H9 (cell line): ENCODE measurements at regions not wholly inside any gene's neighbourhood (a gene's known extent, or its start where the extent isn't known, plus 50 kb on each side); places are given as distances from the start of the nearest gene placed in this dataset.

ENCODE experiments used
- DNase-seq: peaks from one replicate; pipeline ENCODE4 v3.0.0-alpha.2; 2017
- H2AFZ ChIP-seq: one replicate; pipeline ENCODE4 v1.6.1; 2013; ENCODE audit warnings: mild to moderate bottlenecking, low read length, control low read depth, moderate library complexity
- H2AK5ac ChIP-seq: 2 replicates; pipeline ENCODE4 v1.6.1; 2013; ENCODE audit warnings: low read length, control low read depth, mixed read lengths; ENCODE audit not compliant: insufficient read length
- H2BK120ac ChIP-seq: one replicate; pipeline ENCODE4 v1.6.1; 2013; ENCODE audit warnings: low read depth, mild to moderate bottlenecking, low read length, control low read depth, inconsistent platforms; ENCODE audit not compliant: poor library complexity, severe bottlenecking
- H2BK12ac ChIP-seq: 2 replicates; pipeline ENCODE4 v1.6.1; 2013; ENCODE audit warnings: low read length, control low read depth, mixed read lengths, low read depth; ENCODE audit not compliant: insufficient read length
- H2BK15ac ChIP-seq: 2 replicates; pipeline ENCODE4 v1.6.1; 2013; ENCODE audit warnings: low read depth, low read length, control low read depth
- H2BK20ac ChIP-seq: one replicate; pipeline ENCODE4 v1.6.1; 2013; ENCODE audit warnings: low read depth, mild to moderate bottlenecking, low read length, control low read depth, inconsistent platforms; ENCODE audit not compliant: poor library complexity, severe bottlenecking
- H2BK5ac ChIP-seq: 2 replicates; pipeline ENCODE4 v1.6.1; 2013; ENCODE audit warnings: low read length, control low read depth, mixed read lengths; ENCODE audit not compliant: insufficient read length
- H3K14ac ChIP-seq: 2 replicates; pipeline ENCODE4 v1.6.1; 2013; ENCODE audit warnings: low read length, control low read depth; ENCODE audit not compliant: insufficient read depth
- H3K18ac ChIP-seq: 2 replicates; pipeline ENCODE4 v1.6.1; 2013; ENCODE audit warnings: low read depth, mild to moderate bottlenecking, mixed read lengths, low read length, control low read depth; ENCODE audit not compliant: insufficient read length
- H3K23ac ChIP-seq: 2 replicates; pipeline ENCODE4 v1.6.1; 2013; ENCODE audit warnings: low read length, control low read depth, mixed read lengths, low read depth; ENCODE audit not compliant: insufficient read length
- H3K23me2 ChIP-seq: 2 replicates; pipeline ENCODE4 v1.6.1; 2013; ENCODE audit warnings: low read depth, mild to moderate bottlenecking, mixed read lengths, low read length, control low read depth; ENCODE audit not compliant: insufficient read length, poor library complexity, severe bottlenecking
- H3K27ac ChIP-seq: 2 replicates; pipeline ENCODE4 v1.5.1; 2013; ENCODE audit warnings: low read length, control low read depth, mixed read lengths, low read depth; ENCODE audit not compliant: insufficient read length
- H3K27me3 ChIP-seq: 2 replicates; pipeline ENCODE4 v1.6.1; 2013; ENCODE audit warnings: low read length, control low read depth, inconsistent platforms; ENCODE audit not compliant: insufficient read depth
- H3K4ac ChIP-seq: 2 replicates; pipeline ENCODE4 v1.6.1; 2013; ENCODE audit warnings: low read depth, mild to moderate bottlenecking, control low read depth, inconsistent platforms, low read length, moderate library complexity
- H3K4me1 ChIP-seq: 2 replicates; pipeline ENCODE4 v1.6.1; 2013; ENCODE audit warnings: low read length, control low read depth, inconsistent platforms; ENCODE audit not compliant: insufficient read depth
- H3K4me2 ChIP-seq: 2 replicates; pipeline ENCODE4 v1.6.1; 2013; ENCODE audit warnings: low read length, control low read depth, mixed read lengths; ENCODE audit not compliant: insufficient read length, insufficient read depth
- H3K56ac ChIP-seq: 2 replicates; pipeline ENCODE4 v1.6.1; 2013; ENCODE audit warnings: low read depth, mild to moderate bottlenecking, mixed read lengths, low read length, control low read depth; ENCODE audit not compliant: insufficient read length
- H3K79me1 ChIP-seq: 2 replicates; pipeline ENCODE4 v1.6.1; 2013; ENCODE audit warnings: low read depth, mild to moderate bottlenecking, moderate library complexity, low read length, control low read depth, inconsistent platforms; ENCODE audit not compliant: insufficient read depth, poor library complexity, severe bottlenecking
- H3K79me2 ChIP-seq: 2 replicates; pipeline ENCODE4 v1.6.1; 2013; ENCODE audit warnings: low read length, control low read depth, inconsistent platforms; ENCODE audit not compliant: insufficient read depth
- H3K9ac ChIP-seq: 2 replicates; pipeline ENCODE4 v1.6.1; 2013; ENCODE audit warnings: low read length, control low read depth, mixed read lengths; ENCODE audit not compliant: insufficient read length; ENCODE audit errors: extremely low read depth
- H3K9me3 ChIP-seq: one replicate; pipeline ENCODE4 v1.6.1; 2013; ENCODE audit warnings: low read depth, low read length, inconsistent platforms; ENCODE audit not compliant: control insufficient read depth
- H3T11ph ChIP-seq: one replicate; pipeline ENCODE4 v1.6.1; 2013; ENCODE audit warnings: mild to moderate bottlenecking, low read length, control low read depth, inconsistent platforms
- H4K20me1 ChIP-seq: one replicate; pipeline ENCODE4 v1.6.1; 2013; ENCODE audit not compliant: control insufficient read depth, insufficient read length, insufficient read depth
- H4K5ac ChIP-seq: 2 replicates; pipeline ENCODE4 v1.6.1; 2013; ENCODE audit warnings: low read depth, mild to moderate bottlenecking, mixed read lengths, low read length, control low read depth; ENCODE audit not compliant: insufficient read length
- H4K8ac ChIP-seq: replicated peaks from 2 replicates; pipeline ENCODE4 v1.6.1; 2013; ENCODE audit warnings: low read length, control low read depth, mixed read lengths, low read depth; ENCODE audit not compliant: insufficient read length
- H4K91ac ChIP-seq: 2 replicates; pipeline ENCODE4 v1.6.1; 2013; ENCODE audit warnings: low read depth, mild to moderate bottlenecking, moderate library complexity, mixed read lengths, low read length, control low read depth; ENCODE audit not compliant: insufficient read length
- H3K27ac Mint-ChIP-seq, 3 experiments: 2 replicates in 2 of 3; 3 replicates in 1 of 3; pipeline ENCODE4 v1.8.0; 2020 to 2021; ENCODE audit warnings: mixed read lengths in 3 of 3, mild to moderate bottlenecking in 1 of 3, moderate library complexity in 1 of 3
- H3K27me3 Mint-ChIP-seq: 2 replicates; pipeline ENCODE4 v1.8.0; 2021; ENCODE audit warnings: low read depth, mild to moderate bottlenecking, moderate library complexity, mixed read lengths
- H3K36me3 Mint-ChIP-seq, 3 experiments: 2 replicates in 2 of 3; 3 replicates in 1 of 3; pipeline ENCODE4 v1.8.0; 2020 to 2021; ENCODE audit warnings: low read depth in 3 of 3, mixed read lengths in 3 of 3; ENCODE audit not compliant: insufficient read depth in 1 of 3
- H3K4me1 Mint-ChIP-seq, 2 experiments: 2 replicates each; pipeline ENCODE4 v1.8.0; 2020; ENCODE audit warnings: mixed read lengths in 2 of 2
- H3K4me3 Mint-ChIP-seq, 2 experiments: 2 replicates in 1 of 2; 3 replicates in 1 of 2; pipeline ENCODE4 v1.8.0; 2020 to 2021; ENCODE audit warnings: mild to moderate bottlenecking in 2 of 2, mixed read lengths in 2 of 2, moderate library complexity in 1 of 2
- H3K9me3 Mint-ChIP-seq, 2 experiments: 2 replicates in 1 of 2; 3 replicates in 1 of 2; pipeline ENCODE4 v1.8.0; 2020; ENCODE audit warnings: mild to moderate bottlenecking in 2 of 2, mixed read lengths in 2 of 2, moderate library complexity in 1 of 2
- CTCF ChIP-seq: fragments of 200-600 bp; sonication (generic); conservative IDR thresholded peaks from 3 replicates; pipeline ENCODE4 v1.8.0; 2021; ENCODE audit warnings: antibody characterized with exemption, mild to moderate bottlenecking
- WGBS: extraction: QIAGEN DNeasy Blood & Tissue Kit; methylation state at CpG from one replicate; pipeline ENCODE4 v1.1.7; 2013; ENCODE audit warnings: missing lambda C conversion rate, low lambda C conversion rate, mixed read lengths; ENCODE audit not compliant: insufficient read length; ENCODE audit errors: extremely low coverage; 5-methylcytosine and 5-hydroxymethylcytosine counted together

- Histone ChIP-seq H3K27ac (no peak overlapping the region), H2BK15ac (no peak overlapping the region), H3K56ac (no peak overlapping the region), H4K20me1 (no peaks in the 10 kb centered on the region), H3K79me2 (no peaks in the 10 kb centered on the region), H3K23me2 (no peaks in the 10 kb centered on the region), H2AFZ (no peak overlapping the region), H3K4ac (no peak overlapping the region), H2BK20ac (no peak overlapping the region), H2BK120ac (no peak overlapping the region), H3K4me2 (no peak overlapping the region), H3K23ac (no peak overlapping the region), H2AK5ac (no peak overlapping the region), H3K27me3 (no peaks in the 10 kb centered on the region), H3K18ac (no peak overlapping the region), H4K5ac (no peak overlapping the region), H4K8ac (no peak overlapping the region), H3K9ac (no peak overlapping the region), H3K79me1 (no peaks in the 10 kb centered on the region), H2BK5ac (no peak overlapping the region), H3K4me1 (no peaks in the 10 kb centered on the region), H3K14ac (no peak overlapping the region), H3K9me3 (no peaks in the 10 kb centered on the region), H4K91ac (no peak overlapping the region), H3T11ph (no peak overlapping the region), H2BK12ac (no peak overlapping the region)
- Mint-ChIP-seq H3K27ac (no peak overlapping the region), H3K9me3 (no peaks in the 10 kb centered on the region), H3K4me1 (peaks cover 2 to 4% of the 10 kb centered on the region in 2 experiments), H3K27me3 (peaks cover 23% of the 10 kb centered on the region), H3K36me3 (no peaks in the 10 kb centered on the region; a peak in 1 of 7 replicates), H3K4me3 (no peak overlapping the region)
- WGBS, result no CpG with 5 or more reads among the region's 10 CpGs
- DNase-seq, result no peak
- no peak for TF ChIP-seq CTCF
These were observed 1377.9 kb downstream of the TBC1D22A start for GRCh38 chr22:48140261-48140813.
